T1000 (cell line): ENCODE measurements at regions not wholly inside any gene's neighbourhood (a gene's known extent, or its start where the extent isn't known, plus 50 kb on each side); places are given as distances from the start of the nearest gene placed in this dataset.

ENCODE experiments used
- DNase-seq: peaks from one replicate; lab custom pipeline; 2025; ENCODE audit warnings: mixed read lengths; lab: John Stamatoyannopoulos, UW

- DNase-seq, result no peak
Measured at GRCh38 chr18:57915865-57916582, 112.9 kb upstream of the ATP8B1 start.

GRCh38 chr18:57915248-57915647 is 112.1 kb upstream of the ATP8B1 start:
- no peak for DNase-seq

- no peak for DNase-seq
Measured at GRCh38 chr18:57913686-57914085, 110.6 kb upstream of the ATP8B1 start.

GRCh38 chr18:57910817-57911216 is 107.7 kb upstream of the ATP8B1 start:
- DNase-seq, result no peak

GRCh38 chr18:57910134-57910533 is 107.0 kb upstream of the ATP8B1 start:
- DNase-seq, result no peak

GRCh38 chr18:57909620-57910019 is 106.5 kb upstream of the ATP8B1 start:
- no peak for DNase-seq

GRCh38 chr18:57908092-57908491 is 105.0 kb upstream of the ATP8B1 start:
- DNase-seq, result no peak

- DNase-seq, result no peak
Measured at GRCh38 chr18:57907550-57907949, 104.4 kb upstream of the ATP8B1 start.

GRCh38 chr18:57906852-57907251 is 103.7 kb upstream of the ATP8B1 start:
- no peak for DNase-seq

- DNase-seq, result no peak
Measured at GRCh38 chr18:57904535-57904934, 101.4 kb upstream of the ATP8B1 start.

- no peak for DNase-seq
Measured at GRCh38 chr18:57902721-57903120, 99.6 kb upstream of the ATP8B1 start.

- no peak for DNase-seq
Measured at GRCh38 chr18:57901825-57902589, 98.9 kb upstream of the ATP8B1 start.

- no peak for DNase-seq
Measured at GRCh38 chr18:57900906-57901435, 97.9 kb upstream of the ATP8B1 start.

GRCh38 chr18:57898506-57899124 is 95.5 kb upstream of the ATP8B1 start:
- peak; percentile 3 for DNase-seq

GRCh38 chr18:57895182-57895581 is 92.1 kb upstream of the ATP8B1 start:
- no peak for DNase-seq

GRCh38 chr18:57891707-57892391 is 88.7 kb upstream of the ATP8B1 start:
- DNase-seq, result no peak

- no peak for DNase-seq
Measured at GRCh38 chr18:57890266-57890665, 87.2 kb upstream of the ATP8B1 start.

- no peak for DNase-seq
Measured at GRCh38 chr18:57889841-57890240, 86.7 kb upstream of the ATP8B1 start.

GRCh38 chr18:57887543-57888383 is 84.6 kb upstream of the ATP8B1 start:
- DNase-seq, result no peak

- DNase-seq, result no peak
Measured at GRCh38 chr18:57885931-57886330, 82.8 kb upstream of the ATP8B1 start.

- no peak for DNase-seq
Measured at GRCh38 chr18:57882465-57882864, 79.3 kb upstream of the ATP8B1 start.
